Astrocyte (in vitro differentiated cells and primary cell): ENCODE measurements at regions not wholly inside any gene's neighbourhood (a gene's known extent, or its start where the extent isn't known, plus 50 kb on each side); places are given as distances from the start of the nearest gene placed in this dataset.
"Not testable (repeated sequence)": the region's sequence is repeated elsewhere in the genome, so short reads cannot be mapped to it uniquely, and the experiment has no call there.

Source experiments
- CTCF ChIP-seq: IDR thresholded peaks from 2 replicates; pipeline ENCODE4 v1.5.1; 2011; ENCODE audit warnings: low read depth, mild to moderate bottlenecking, inconsistent platforms, low read length, moderate library complexity; ENCODE audit not compliant: insufficient read depth
- EZH2 ChIP-seq: IDR thresholded peaks from 2 replicates; pipeline ENCODE4 v1.6.1; 2012; ENCODE audit warnings: mild to moderate bottlenecking, low read length, inconsistent platforms; ENCODE audit not compliant: insufficient read depth

GRCh38 chr4:138435046-138435445, 192.9 kb upstream of the SLC7A11 start:
- not testable (repeated sequence) for TF ChIP-seq CTCF, EZH2
